Fibroblast of lung (primary cell): ENCODE measurements at regions not wholly inside any gene's neighbourhood (a gene's known extent, or its start where the extent isn't known, plus 50 kb on each side); places are given as distances from the start of the nearest gene placed in this dataset.

Experiments used
- CTCF ChIP-seq, 2 donors: IDR thresholded peaks in 1 of 2; conservative IDR thresholded peaks in 1 of 2; 1 replicate in 1 of 2; 2 replicates in 1 of 2; pipeline ENCODE4 v1.5.1; 2011 to 2012; ENCODE audit warnings: low read length in 2 of 2, control low read depth in 1 of 2, inconsistent platforms in 1 of 2, low read depth in 1 of 2, mild to moderate bottlenecking in 1 of 2
- EZH2 ChIP-seq: IDR thresholded peaks from 2 replicates; pipeline ENCODE4 v1.5.1; 2012; ENCODE audit warnings: low read length, control low read depth, mild to moderate bottlenecking; ENCODE audit errors: missing control alignments

- no peak for TF ChIP-seq EZH2
- no peak for TF ChIP-seq CTCF (conservative IDR thresholded peaks at IDR 0.05 in 1 of 2, IDR thresholded peaks at IDR 0.05 in 1 of 2; ENCODE audit: low read depth in 1 of 2, low read length in 2 of 2)
Observed at GRCh38 chr13:106796280-106797047, 228.5 kb upstream of the ARGLU1 start.
